Uterus (tissue), 2 donors: ENCODE measurements at regions not wholly inside any gene's neighbourhood (a gene's known extent, or its start where the extent isn't known, plus 50 kb on each side); places are given as distances from the start of the nearest gene placed in this dataset.

ENCODE experiments used
- POLR2A ChIP-seq, 2 donors: fragments of 450-650 bp; IDR thresholded peaks; one replicate each; pipeline ENCODE4 v1.6.1; 2016; ENCODE audit warnings: antibody characterized with exemption in 2 of 2, mild to moderate bottlenecking in 1 of 2, moderate library complexity in 1 of 2
- TF ChIP-seq, protein P1 (sequence below), 4 experiments: fragments of 200-600 bp in 2 of 4; fragments of 450-650 bp in 2 of 4; sonication (generic) in 2 of 4; IDR thresholded peaks; one replicate each; pipeline ENCODE4 v1.5.1; 2016 to 2019; ENCODE audit warnings: antibody characterized with exemption in 4 of 4, mild to moderate bottlenecking in 2 of 4, moderate library complexity in 1 of 4

DNA sequence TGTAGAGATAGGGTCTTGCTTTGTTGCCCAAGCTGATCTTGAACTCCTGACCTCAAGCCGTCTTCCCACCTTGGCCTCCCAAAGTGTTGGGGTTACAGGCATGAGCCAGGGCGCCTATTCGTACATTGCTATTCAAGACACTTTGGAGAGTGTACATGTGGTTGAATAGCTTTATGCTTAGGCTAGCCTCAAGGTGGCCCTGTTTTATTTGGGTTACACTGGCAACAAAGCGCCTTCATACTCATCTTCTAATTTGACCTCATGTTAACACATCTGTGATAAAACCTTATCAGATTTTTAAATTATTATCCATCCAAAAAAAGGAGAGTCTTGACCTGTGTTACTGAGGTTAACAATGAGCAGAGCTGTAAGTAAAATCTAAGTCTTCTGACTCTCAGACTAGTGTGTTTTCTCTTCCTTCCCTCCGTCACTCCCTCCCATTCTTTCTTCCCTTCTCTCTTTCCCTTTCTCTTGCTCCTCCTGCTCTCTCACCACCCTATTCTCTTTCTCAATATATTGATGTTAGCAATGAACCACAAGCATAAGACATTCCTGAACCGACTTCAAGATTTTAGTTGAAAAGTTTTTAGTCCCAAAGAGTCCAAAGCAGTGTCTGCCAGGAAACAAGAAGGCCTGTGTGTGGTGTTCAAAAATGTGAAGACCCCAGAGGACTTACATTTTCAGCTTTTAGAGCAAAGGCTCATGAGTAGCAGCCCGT lies 603.7 kb upstream of the CFAP20DC start:
- TF ChIP-seq, protein P1, sequence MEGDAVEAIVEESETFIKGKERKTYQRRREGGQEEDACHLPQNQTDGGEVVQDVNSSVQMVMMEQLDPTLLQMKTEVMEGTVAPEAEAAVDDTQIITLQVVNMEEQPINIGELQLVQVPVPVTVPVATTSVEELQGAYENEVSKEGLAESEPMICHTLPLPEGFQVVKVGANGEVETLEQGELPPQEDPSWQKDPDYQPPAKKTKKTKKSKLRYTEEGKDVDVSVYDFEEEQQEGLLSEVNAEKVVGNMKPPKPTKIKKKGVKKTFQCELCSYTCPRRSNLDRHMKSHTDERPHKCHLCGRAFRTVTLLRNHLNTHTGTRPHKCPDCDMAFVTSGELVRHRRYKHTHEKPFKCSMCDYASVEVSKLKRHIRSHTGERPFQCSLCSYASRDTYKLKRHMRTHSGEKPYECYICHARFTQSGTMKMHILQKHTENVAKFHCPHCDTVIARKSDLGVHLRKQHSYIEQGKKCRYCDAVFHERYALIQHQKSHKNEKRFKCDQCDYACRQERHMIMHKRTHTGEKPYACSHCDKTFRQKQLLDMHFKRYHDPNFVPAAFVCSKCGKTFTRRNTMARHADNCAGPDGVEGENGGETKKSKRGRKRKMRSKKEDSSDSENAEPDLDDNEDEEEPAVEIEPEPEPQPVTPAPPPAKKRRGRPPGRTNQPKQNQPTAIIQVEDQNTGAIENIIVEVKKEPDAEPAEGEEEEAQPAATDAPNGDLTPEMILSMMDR (IDR thresholded peaks at IDR 0.05): no peak
- TF ChIP-seq POLR2A (IDR thresholded peaks at IDR 0.05): no peak
